Stimulated activated memory B cell treated with anti-CD40 and anti-IgM and Interleukin-4, amounts not matched to agents 10 μg/mL and 1 μg/mL and 100 μg/mL, for 72 hours (primary cell): ENCODE measurements at regions not wholly inside any gene's neighbourhood (a gene's known extent, or its start where the extent isn't known, plus 50 kb on each side); places are given as distances from the start of the nearest gene placed in this dataset.

ENCODE experiments used
- ATAC-seq: fragments of 150-1000 bp; cut with Tn5 transposase; 2 replicates; pipeline ENCODE4 v1.10.0; 2021
- H3K27ac Mint-ChIP-seq: one replicate; pipeline ENCODE4 v1.8.0; 2022; ENCODE audit warnings: mild to moderate bottlenecking, mixed read lengths
- H3K27me3 Mint-ChIP-seq: one replicate; pipeline ENCODE4 v1.8.0; 2022; ENCODE audit warnings: mixed read lengths
- H3K36me3 Mint-ChIP-seq: one replicate; pipeline ENCODE4 v1.8.0; 2022; ENCODE audit warnings: mixed read lengths
- H3K4me1 Mint-ChIP-seq: one replicate; pipeline ENCODE4 v1.8.0; 2022; ENCODE audit warnings: mixed read lengths
- H3K4me3 Mint-ChIP-seq: one replicate; pipeline ENCODE4 v1.8.0; 2022; ENCODE audit warnings: mild to moderate bottlenecking, moderate library complexity, mixed read lengths
- H3K9me3 Mint-ChIP-seq: one replicate; pipeline ENCODE4 v1.8.0; 2022; ENCODE audit warnings: mixed read lengths

DNA sequence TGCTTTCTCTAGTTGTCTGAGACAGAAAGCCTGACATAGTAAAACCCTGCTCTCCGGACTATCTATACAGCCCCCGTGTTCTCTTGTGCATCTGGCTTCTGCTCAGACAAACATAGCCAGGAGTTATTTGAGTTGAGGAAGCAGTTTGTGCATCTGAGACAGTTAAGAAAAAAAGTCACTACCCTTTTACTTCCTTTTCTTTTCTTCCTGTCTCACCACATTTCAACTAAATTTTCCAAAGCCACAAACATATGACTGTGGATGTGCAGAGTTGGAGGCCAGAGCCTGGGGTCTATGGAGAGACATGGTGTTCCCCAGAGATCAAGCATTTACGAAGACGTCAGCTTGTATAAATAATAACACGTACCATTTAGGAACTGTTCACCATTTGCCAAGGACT lies 158.5 kb upstream of the FGGY start:
- Mint-ChIP-seq H3K9me3 (no peaks in the 10 kb centered on the region), H3K27ac (peak overlapping the region; percentile 59), H3K36me3 (no peaks in the 10 kb centered on the region), H3K4me1 (peaks cover 41% of the 10 kb centered on the region), H3K27me3 (no peaks in the 10 kb centered on the region), H3K4me3 (no peak overlapping the region)
- peak; percentile 53 for ATAC-seq

DNA sequence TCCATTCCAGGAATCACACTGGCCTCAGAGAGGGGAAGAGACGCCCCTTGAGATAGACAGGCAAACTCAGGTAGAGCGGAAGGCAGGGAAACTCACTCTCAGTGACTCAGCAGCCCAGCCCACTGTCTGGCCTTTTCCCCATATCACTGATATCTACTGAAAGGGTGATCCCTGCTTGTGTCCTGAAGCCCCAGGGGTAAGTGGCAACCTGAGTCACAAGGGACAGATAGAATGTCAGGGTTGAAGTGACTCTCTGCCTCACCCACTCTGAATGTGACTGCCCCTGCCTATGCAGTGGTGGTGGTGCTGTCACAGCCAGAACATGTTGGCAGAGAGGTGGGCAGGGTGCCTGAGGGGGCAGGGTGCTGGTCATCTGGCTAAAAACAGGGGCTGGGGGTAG lies 157.5 kb upstream of the FGGY start:
- H3K36me3 Mint-ChIP-seq, result no peaks in the 10 kb centered on the region
- peaks cover 47% of the 10 kb centered on the region for H3K4me1 Mint-ChIP-seq
- no peaks in the 10 kb centered on the region for H3K27me3 Mint-ChIP-seq
- H3K27ac Mint-ChIP-seq, result peak overlapping the region; percentile 59
- H3K4me3 Mint-ChIP-seq, result no peak overlapping the region
- H3K9me3 Mint-ChIP-seq, result no peaks in the 10 kb centered on the region
- ATAC-seq, result peak; percentile 60

DNA sequence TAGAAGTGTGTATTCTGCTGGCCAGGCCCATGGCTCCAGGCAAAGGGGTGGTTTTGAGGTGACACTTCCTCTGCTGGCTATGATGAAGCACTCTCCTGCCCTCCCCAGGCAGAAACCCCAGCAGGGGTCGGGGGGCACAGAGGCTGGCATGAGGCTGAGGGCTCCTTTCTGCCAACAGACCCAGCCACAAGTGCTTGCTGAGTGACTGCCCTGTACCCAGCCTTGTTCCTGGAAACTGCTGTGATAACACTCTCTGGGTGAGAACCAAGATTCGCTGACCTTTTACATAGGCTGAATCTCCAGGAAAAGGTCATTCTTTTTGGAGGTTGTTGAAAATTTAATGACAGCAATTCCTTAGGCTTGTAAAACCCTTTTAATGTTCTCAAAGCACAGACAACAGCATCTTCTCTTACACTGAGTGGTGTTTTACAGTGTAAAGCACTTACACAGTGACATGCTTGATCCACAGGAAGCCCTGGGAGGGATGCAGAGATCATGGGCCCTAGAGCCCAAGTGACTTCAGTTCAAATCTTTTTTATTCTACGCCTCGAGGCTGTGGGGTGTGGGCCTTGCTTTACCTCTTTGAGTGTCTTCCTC lies 155.5 kb upstream of the FGGY start:
- no peaks in the 10 kb centered on the region for H3K9me3 Mint-ChIP-seq
- H3K36me3 Mint-ChIP-seq, result no peaks in the 10 kb centered on the region
- no peak overlapping the region for H3K27ac Mint-ChIP-seq
- no peak for ATAC-seq
- H3K4me1 Mint-ChIP-seq, result peaks cover 50% of the 10 kb centered on the region
- H3K27me3 Mint-ChIP-seq, result no peaks in the 10 kb centered on the region
- no peak overlapping the region for H3K4me3 Mint-ChIP-seq

DNA sequence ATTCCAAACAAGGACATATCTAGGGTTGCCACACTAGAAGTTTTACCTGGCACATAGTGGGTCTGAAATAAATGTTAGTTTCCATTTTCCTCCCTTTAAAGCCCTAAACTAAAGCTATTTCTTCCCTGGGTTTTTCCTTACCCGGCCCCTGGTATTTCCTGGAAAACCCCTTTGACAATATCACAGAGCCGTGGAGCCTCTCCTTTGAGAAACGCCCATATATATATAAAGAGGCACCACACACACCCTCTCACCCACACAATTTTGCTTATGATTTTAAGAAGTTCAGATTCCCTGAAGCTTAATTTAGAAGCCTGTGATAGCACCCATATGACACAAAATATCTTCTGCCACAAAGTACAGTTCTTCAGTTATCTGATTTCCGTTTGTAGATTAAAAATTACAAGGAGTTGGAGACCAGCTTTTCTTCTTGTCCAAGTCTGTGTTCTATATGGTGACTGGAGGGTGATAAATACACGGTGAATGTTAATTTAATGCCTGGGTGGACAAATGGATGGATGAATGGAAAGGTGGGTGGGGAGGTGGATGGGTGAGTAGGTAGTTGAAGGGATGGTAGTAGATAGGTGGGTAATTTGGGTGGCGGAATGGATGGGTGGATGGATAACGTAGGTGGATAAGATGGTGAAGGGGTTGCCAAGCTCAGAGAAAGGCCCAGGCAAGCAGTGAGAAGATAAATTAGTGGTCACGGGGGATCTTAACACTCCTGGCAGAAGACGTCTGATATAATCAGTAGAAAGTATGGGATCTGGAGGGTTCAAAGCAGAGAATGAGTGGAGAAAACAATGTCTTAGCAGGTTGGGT lies 154.4 kb upstream of the FGGY start:
- Mint-ChIP-seq H3K27ac (peak overlapping the region; percentile 25), H3K4me3 (peak overlapping the region; percentile 2), H3K27me3 (no peaks in the 10 kb centered on the region), H3K9me3 (no peaks in the 10 kb centered on the region), H3K4me1 (peaks cover 54% of the 10 kb centered on the region), H3K36me3 (no peaks in the 10 kb centered on the region)
- no peak for ATAC-seq

DNA sequence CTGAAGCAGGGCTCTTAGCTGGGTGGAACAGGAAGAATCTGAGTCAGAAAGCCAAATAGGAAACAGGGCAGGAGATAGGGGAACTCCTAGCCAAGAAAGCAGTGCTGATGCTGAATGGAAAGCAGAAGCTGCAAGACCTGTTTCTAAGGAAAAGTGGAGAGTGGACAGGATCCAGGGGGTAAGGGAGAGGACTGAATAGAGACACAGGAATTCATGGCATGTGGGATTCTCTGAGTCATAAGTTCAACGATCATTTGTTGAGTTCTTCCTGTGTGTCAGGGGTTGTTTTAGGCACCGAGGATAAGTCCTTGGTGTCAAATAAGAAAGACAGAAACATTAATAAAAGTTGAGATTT lies 153.8 kb upstream of the FGGY start:
- ATAC-seq, result no peak
- Mint-ChIP-seq H3K9me3 (no peaks in the 10 kb centered on the region), H3K36me3 (no peaks in the 10 kb centered on the region), H3K27me3 (no peaks in the 10 kb centered on the region), H3K27ac (peak overlapping the region; percentile 25), H3K4me3 (no peak overlapping the region), H3K4me1 (peaks cover 56% of the 10 kb centered on the region)

DNA sequence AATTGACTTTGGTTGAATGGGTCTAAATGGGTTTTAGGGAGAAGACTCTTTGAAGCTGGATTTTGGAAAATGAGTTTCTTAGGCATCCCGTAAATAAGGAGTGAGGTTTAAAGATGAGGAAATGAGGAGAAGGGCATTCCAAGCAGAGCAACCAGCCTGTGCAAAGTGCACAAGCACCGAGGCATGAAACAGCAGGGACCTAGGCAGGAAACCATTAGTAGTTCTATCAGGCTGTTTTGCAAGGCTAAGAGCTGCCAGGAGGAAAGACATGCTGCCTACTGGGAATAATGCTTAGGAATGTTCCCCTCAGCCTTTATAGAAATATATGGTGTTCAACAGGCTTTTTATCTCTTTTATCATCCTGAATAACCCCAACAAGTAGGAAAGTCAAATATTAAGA lies 153.1 kb upstream of the FGGY start:
- no peaks in the 10 kb centered on the region for H3K9me3 Mint-ChIP-seq
- ATAC-seq, result no peak

DNA sequence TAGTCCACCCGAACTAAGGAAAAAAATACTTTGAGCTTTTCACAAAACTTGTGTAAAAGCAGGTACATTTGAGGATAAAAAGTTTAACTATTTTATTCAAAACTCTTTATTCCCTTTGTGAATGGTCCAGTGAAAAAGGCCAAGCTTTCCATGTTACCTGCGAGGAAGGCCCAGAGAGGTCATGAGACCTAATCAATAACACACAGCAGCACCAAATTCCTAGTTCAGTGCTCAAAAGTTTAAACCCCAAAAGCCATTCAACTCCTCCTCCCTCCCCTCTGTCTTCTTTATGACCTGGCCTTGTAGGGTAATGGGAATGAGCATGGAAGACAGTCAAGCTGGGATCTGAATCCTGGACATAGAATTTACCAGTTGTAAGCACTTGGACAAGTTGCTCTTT lies 151.9 kb upstream of the FGGY start:
- ATAC-seq, result no peak
- no peak overlapping the region for H3K27ac Mint-ChIP-seq
- H3K4me1 Mint-ChIP-seq, result peaks cover 42% of the 10 kb centered on the region
- no peaks in the 10 kb centered on the region for H3K27me3 Mint-ChIP-seq
- no peaks in the 10 kb centered on the region for H3K9me3 Mint-ChIP-seq
- no peaks in the 10 kb centered on the region for H3K36me3 Mint-ChIP-seq
- no peak overlapping the region for H3K4me3 Mint-ChIP-seq

More for the DNA sequence above, 153.1 kb upstream of the FGGY start:
- H3K36me3 Mint-ChIP-seq, result no peaks in the 10 kb centered on the region
- no peak overlapping the region for H3K4me3 Mint-ChIP-seq
- H3K27ac Mint-ChIP-seq, result no peak overlapping the region
- H3K4me1 Mint-ChIP-seq, result peaks cover 50% of the 10 kb centered on the region
- H3K27me3 Mint-ChIP-seq, result no peaks in the 10 kb centered on the region

DNA sequence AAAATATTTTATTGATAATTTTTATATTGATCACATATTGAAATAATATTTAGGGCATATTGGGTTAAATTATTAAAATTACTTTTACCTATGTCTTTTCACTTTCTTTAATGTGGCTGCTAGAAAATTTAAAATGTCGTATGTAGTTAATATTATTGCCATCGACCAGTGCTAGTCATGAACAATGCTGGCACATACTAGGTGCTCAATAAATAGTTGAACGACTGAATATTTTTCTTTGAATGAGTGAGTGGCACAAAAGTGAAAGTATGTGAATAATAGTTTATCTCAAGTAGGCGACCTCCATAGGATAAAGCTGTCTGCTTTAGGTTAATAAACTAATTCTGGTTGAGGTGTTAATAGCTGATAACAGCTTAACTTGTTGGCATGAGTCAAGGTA lies 150.8 kb upstream of the FGGY start:
- Mint-ChIP-seq H3K27me3 (no peaks in the 10 kb centered on the region), H3K9me3 (no peaks in the 10 kb centered on the region), H3K4me3 (peak overlapping the region; percentile 94), H3K36me3 (no peaks in the 10 kb centered on the region), H3K4me1 (peaks cover 53% of the 10 kb centered on the region), H3K27ac (peak overlapping the region; percentile 98)
- no peak for ATAC-seq

DNA sequence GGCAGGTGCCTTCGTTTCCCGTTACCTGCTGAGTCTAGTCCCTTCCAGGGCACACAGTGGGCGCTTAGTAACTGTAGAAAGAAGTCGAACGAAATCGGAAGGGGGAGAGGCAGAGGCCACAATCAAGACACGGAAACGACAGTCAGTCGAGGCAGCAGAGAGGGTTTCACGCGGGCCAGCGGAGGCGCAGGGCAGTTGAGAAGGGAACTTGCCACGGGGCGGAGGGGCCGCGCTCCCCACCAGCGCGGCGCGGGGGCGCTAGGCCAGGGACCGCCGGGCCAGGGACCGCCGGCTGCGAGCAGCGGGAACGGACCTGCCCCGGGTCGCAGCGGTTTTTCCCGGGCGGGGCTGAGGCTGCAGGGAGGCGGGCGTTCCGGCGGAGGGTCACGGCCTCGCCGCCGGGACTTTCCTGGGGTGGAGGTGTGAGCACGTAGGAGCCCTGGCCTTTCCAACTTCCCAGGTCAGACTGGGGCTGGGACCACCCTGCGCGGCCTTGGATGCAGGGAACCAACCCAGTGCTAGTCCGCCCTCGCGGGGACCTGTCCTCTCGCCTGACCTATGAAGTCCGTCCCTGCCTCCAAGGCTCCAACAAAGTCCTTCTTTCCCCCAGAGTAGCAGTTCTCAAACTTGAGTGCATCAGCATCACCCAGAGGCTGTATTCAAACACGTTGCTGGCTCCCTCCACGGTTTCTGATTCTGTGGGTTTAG lies 150.1 kb upstream of the FGGY start:
- no peaks in the 10 kb centered on the region for H3K36me3 Mint-ChIP-seq
- peak overlapping the region; percentile 94 for H3K4me3 Mint-ChIP-seq
- no peaks in the 10 kb centered on the region for H3K27me3 Mint-ChIP-seq
- peak; percentile 86 for ATAC-seq
- peaks cover 60% of the 10 kb centered on the region for H3K4me1 Mint-ChIP-seq
- H3K9me3 Mint-ChIP-seq, result no peaks in the 10 kb centered on the region
- H3K27ac Mint-ChIP-seq, result peak overlapping the region; percentile 98

DNA sequence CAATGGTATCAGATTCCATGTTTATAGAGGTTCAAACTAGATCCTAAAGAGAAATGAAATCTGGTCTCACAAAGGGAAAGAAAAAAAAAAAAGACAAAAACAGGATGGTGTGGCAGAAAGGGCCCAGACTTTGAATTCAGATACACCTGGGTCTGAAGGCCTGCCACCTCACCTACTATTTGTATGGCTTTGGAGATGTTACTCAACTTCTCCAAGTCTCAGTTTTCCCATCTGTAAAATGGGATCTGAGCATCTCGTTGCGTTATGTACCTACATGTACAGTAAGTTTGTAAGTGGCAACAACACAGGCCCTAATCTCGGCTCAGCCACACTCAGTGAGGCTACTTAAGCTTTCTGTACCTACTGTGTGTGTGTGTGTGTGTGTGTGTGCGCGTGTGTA lies 147.5 kb upstream of the FGGY start:
- peak overlapping the region; percentile 3 for H3K27ac Mint-ChIP-seq
- no peaks in the 10 kb centered on the region for H3K36me3 Mint-ChIP-seq
- no peaks in the 10 kb centered on the region for H3K27me3 Mint-ChIP-seq
- no peak overlapping the region for H3K4me3 Mint-ChIP-seq
- H3K9me3 Mint-ChIP-seq, result no peaks in the 10 kb centered on the region
- no peak for ATAC-seq
- peaks cover 43% of the 10 kb centered on the region for H3K4me1 Mint-ChIP-seq

DNA sequence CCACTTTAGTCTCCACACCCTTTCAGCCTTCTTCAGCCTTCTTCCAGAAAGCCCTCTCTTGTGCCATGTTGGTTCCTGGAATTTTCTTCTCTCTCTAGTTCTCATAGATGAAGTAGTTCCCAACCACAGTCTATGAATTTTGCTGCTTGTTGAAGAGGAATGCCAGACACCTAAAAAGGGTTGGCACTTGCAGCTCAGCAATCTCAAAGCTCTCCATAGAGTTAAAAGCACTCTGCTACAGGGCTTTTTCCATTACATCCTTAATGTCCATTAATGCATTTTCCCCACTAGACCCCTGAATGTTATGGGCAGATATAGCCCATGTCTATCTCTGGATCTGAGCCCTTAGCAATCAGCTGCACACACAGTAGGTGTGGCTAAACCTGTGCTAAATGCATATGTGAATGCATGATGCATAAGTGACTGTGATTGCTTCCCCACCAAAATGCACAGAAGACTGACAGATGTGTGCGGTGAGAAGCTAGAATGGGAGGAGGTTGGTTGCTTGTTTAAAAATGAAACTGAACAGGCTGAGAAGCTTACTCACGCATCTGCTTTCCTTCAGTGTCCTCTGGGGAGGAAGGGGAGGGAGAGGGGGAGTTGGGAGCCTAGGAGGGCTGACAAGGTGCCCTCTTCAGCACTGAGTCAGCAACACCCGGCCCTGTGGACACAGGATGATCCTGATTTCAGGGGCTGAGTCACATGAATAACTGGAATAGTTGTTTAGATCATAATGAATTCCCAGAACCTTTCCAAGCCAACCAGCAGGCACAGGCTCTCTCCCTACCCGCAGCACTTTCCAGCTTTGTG lies 146.1 kb upstream of the FGGY start:
- H3K4me1 Mint-ChIP-seq, result peaks cover 43% of the 10 kb centered on the region
- ATAC-seq, result peak; percentile 35
- no peaks in the 10 kb centered on the region for H3K9me3 Mint-ChIP-seq
- H3K27me3 Mint-ChIP-seq, result no peaks in the 10 kb centered on the region
- no peaks in the 10 kb centered on the region for H3K36me3 Mint-ChIP-seq
- peak overlapping the region; percentile 47 for H3K27ac Mint-ChIP-seq
- no peak overlapping the region for H3K4me3 Mint-ChIP-seq

DNA sequence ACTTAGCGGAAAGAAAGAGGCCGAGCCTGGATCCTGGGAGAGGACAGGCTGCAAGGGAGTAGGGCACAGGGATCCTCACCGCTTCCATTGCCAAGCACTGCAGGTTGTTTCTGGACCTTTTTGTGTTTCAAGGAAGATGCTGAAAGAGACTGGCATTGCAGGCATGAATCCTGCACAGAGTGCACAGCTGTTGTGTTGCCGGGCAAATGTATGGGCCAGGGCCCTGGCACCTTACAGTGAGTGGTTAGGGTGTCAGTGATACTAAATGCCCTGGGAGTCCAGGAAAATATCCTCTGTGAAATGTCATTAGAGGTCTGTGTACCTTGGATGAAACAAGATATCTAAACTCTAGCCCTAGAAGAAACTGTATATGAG lies 145.5 kb upstream of the FGGY start:
- H3K4me3 Mint-ChIP-seq, result no peak overlapping the region
- no peaks in the 10 kb centered on the region for H3K27me3 Mint-ChIP-seq
- H3K27ac Mint-ChIP-seq, result peak overlapping the region; percentile 47
- no peaks in the 10 kb centered on the region for H3K36me3 Mint-ChIP-seq
- no peaks in the 10 kb centered on the region for H3K9me3 Mint-ChIP-seq
- ATAC-seq, result no peak
- peaks cover 39% of the 10 kb centered on the region for H3K4me1 Mint-ChIP-seq

DNA sequence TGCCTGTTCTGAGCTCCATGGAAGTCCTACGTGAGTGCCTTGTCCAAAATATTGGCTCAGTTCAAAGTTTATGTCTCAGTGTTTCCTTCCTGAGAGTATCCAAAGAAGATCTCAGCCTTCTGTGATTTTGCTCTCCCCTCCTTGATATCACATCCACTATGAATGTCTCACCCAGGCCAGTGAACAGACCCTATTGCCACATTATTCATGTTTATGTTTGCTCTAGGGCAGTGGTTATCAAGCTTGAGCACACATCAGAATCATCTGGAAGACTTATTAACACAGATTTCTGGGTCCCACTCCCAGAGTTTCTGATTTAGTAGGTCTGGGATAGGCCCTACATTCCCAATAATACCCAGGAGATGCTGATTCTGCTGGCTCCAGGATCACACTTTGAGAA lies 145.0 kb upstream of the FGGY start:
- H3K9me3 Mint-ChIP-seq, result no peaks in the 10 kb centered on the region
- H3K36me3 Mint-ChIP-seq, result no peaks in the 10 kb centered on the region
- H3K4me3 Mint-ChIP-seq, result no peak overlapping the region
- H3K27me3 Mint-ChIP-seq, result no peaks in the 10 kb centered on the region
- ATAC-seq, result no peak
- peaks cover 34% of the 10 kb centered on the region for H3K4me1 Mint-ChIP-seq
- H3K27ac Mint-ChIP-seq, result peak overlapping the region; percentile 47

DNA sequence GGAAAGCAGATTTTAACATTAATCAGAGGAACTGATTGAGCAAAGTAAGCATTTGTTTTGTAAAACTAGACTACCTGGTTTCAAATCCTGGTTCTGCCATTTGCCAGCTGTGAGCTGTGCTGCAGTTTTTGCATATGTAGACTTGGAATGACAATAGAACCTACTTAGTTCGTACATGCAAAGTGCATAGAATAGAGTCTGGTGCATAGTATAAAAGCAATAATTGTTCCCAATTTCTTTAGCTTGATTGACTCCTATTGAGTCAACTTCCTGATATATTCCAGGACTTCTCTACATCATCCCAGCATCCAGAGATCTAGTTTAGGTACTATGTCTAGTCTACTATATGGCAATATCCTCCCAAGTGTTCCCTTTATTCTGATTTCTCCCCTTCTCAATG lies 144.4 kb upstream of the FGGY start:
- Mint-ChIP-seq H3K4me3 (no peak overlapping the region), H3K27me3 (no peaks in the 10 kb centered on the region), H3K36me3 (no peaks in the 10 kb centered on the region), H3K27ac (no peak overlapping the region), H3K4me1 (peaks cover 28% of the 10 kb centered on the region), H3K9me3 (peaks cover 2% of the 10 kb centered on the region)
- no peak for ATAC-seq

DNA sequence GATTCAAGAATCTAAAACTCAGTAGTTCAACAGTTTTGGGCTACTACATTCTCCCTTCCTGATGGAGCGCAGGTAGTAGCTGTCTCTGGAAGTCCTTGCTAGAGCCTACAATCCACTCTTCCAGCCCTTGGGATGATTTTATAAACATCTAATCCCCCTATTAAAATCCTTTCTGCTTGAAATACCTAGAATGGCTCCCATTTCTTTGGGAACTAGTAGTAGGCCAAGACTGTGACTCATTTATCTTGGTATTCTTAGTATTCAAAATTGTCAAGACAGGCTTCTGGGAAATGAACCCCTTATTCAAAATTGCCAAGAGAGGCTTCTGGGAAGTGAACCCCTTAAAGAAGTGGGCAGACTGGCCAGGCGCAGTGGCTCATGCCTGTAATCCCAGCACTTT lies 142.5 kb upstream of the FGGY start:
- no peaks in the 10 kb centered on the region for H3K36me3 Mint-ChIP-seq
- ATAC-seq, result no peak
- no peaks in the 10 kb centered on the region for H3K27me3 Mint-ChIP-seq
- no peak overlapping the region for H3K27ac Mint-ChIP-seq
- peaks cover 7% of the 10 kb centered on the region for H3K9me3 Mint-ChIP-seq
- H3K4me1 Mint-ChIP-seq, result peaks cover 22% of the 10 kb centered on the region
- H3K4me3 Mint-ChIP-seq, result no peak overlapping the region
